HG03196 (cell line): ENCODE measurements at regions not wholly inside any gene's neighbourhood (a gene's known extent, or its start where the extent isn't known, plus 50 kb on each side); places are given as distances from the start of the nearest gene placed in this dataset.
"Not testable (repeated sequence)": the region's sequence is repeated elsewhere in the genome, so short reads cannot be mapped to it uniquely, and the experiment has no call there.

Experiments used
- ATAC-seq: cut with Tn5 transposase; IDR thresholded peaks from one replicate; pipeline ENCODE4 v1.9.1; 2021; ENCODE audit not compliant: unreplicated experiment

DNA sequence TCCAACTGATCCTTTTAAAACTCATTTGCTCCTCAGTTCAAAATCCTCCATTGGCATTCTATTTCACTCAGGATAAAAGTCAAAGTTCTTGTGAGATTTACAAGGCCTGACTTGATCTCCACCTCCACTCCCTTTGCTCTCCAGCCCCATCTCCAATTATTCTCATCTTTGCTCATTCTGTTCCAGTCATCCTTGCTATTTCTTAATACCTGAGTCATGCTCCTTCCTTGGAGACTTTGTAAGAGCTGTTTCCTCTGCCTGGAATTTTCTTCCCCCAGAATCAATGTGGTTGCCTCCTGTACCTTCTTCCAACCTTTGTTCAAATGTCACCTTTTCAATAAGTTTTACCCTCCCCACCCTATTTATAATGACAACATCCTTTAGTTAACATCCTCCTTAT, 373.5 kb downstream of the HTR1B start:
- no peak for ATAC-seq

DNA sequence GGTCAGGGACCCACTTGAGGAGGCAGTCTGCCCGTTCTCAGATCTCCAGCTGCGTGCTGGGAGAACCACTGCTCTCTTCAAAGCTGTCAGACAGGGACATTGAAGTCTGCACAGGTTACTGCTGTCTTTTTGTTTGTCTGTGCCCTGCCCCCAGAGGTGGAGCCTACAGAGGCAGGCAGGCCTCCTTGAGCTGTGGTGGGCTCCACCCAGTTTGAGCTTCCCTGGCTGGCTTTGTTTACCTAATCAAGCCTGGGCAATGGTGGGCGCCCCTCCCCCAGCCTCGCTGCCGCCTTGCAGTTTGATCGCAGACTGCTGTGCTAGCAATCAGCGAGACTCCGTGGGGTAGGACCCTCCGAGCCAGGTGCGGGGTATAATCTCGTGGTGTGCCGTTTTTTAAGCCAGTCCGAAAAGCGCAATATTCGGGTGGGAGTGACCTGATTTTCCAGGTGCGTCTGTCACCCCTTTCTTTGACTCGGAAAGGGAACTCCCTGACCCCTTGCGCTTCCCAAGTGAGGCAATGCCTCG, 375.4 kb downstream of the HTR1B start:
- not testable (repeated sequence) for ATAC-seq

DNA sequence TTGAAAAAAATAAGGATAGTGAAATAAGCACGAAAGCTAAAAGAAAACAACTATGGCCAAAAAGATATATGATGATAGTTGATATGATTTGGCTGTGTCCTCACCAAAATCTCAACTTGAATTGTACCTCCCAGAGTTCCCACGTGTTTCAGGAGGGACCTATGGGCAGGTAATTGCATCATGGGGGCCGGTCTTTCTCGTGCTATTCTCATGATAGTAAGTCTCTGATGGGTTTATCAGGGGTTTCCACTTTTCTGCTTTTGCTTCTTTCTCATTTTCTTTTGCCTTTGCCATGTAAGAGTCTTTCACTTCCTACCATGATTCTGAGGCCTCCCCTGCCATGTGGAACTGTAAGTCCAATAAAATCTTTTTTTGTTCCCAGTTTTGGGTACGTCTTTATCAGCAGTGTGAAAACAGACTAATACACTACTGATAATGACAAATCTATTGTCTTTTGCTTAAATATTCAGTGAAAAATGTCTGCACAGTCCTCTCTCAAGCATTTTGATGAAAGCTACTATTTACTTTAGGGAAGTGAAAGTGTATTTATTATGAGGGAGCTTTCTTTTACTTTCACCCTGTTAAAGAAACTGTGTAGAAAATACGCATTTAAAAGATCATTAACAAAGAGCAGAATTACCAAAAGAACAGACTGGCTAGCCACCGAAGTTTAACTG, 389.1 kb downstream of the HTR1B start:
- ATAC-seq: no peak

DNA sequence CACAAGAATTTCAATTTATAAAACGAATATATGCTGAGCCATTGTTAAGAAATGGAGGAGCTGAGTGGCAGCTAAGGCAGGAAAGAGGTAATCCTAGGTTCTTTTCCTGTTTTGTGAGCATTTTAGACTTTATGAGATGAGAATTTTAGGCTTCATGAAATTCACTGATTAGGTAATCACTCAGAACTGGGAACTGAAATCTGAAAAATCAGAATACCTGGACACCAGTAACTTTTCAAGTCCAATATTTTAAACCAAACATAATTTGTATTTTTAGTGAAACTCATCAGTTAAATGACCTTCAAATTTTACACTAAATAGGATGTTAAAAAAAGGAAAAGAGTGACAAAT, 389.9 kb downstream of the HTR1B start:
- no peak for ATAC-seq

DNA sequence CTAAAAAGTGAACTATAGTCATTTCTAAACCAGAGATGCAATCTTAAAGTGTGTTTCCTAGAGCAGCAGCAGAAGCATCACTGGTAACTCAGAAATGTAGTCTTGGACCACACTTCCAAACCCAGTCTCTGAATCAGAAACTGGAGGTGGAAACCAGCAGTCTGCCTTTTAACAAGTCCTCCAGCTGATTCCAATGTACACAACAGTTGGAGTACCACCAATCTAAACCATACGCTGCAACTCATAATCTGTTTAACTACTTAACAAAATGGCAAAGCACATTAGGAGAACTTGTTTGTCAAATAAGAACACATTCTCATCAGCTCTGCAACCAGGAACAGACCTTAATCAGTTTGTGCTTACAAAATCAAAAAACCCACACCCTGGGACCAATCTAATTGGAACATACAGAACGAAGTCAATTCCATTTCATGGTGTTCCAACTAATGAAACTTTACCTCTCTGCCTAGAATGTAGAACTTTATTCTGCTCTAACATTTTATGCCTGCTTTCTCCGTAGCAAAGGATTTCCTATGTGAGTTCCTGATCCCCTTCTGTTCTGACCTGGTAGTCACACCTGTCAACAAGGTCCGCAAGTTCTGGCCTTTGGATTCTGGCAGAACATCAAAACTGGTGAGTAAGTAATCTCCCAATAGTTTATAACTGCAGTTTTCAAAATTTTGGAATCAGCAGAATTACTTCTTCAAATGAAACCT, 390.4 kb downstream of the HTR1B start:
- no peak for ATAC-seq

DNA sequence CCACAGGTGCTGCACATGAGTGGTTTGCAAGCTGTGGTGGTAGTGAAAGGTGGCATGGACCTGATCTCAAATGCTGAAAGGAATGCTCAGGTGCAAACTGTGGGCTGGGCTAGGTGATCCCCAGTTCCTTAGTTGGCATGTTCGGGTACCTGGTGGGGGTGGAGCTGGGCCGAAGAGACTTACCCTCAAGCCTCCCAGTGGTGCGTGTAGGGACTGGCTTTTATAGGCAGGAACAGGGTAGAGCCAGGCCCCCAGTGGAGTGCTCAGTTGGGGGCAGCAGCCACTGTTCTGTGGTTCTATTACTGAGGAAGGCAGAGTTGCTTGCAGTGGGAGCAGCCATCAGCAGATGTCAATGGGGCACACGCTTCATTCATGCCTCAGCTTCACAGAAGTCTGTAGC, 399.8 kb downstream of the HTR1B start:
- no peak for ATAC-seq

DNA sequence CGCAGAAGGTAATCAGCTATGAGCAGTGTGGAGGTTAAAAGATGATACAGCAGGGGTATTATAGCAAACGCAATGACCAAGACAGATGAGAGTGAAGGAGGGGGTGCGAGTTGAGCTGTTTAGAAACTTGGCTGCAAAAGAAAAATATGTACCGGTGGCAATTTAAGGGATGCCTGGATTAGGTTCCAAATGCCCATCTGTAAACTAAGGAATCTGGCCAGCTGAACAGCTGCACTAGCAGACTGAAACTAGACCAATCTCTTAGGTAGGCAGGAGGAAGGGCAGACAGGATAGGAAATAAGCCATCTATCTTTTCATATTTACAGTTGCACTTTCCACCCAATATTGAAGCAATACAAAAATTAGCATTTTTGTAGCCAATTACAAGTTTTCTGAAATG, 407.6 kb downstream of the HTR1B start:
- ATAC-seq: no peak

DNA sequence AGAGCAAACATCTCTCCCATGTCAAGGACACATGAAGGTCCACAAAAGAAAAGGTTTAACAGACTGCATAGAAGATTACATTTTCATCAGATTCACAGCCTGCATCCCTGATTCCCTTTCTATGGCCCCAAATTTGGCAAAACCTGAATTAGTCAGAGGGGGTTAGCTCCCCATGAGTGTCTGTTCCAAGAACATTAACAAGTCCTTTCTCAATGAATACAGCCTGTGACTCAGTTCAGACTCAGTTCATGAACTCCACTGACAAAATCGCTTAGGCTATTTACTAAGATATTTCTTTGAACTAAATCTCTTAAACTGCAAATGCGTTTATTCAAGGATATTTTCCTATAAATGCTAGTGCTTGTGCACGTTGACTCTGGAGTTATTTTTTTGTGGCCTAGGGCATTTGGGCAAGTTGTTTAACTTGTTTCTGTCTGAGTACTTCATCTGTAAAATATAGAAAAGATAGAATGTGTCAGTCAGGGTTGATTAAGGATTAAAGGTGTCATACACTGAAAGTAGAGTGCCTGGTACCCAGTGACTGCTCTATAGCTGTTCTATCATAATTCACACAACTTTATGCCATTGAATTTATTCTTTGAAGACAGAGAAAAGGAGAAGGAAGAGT, 422.6 kb downstream of the HTR1B start:
- ATAC-seq: no peak

DNA sequence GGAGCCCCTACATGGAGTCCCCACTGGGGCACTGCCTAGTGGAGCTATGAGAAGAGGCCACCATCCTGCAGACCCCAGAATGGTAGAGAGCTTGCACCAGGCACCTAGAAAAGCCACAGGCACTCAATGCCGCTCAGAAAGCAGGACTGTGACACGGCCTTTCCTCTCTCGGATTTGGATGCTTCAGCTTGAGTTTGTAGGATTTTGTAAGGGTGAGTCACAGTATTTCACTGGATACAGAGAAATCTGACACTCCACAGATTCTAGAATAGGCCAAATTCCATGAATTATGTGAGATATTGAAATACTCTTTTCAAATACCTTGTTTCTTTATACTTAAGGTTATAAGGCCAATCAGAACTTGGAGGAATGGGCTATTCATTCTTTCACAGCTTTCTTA, 424.5 kb downstream of the HTR1B start:
- ATAC-seq: no peak

DNA sequence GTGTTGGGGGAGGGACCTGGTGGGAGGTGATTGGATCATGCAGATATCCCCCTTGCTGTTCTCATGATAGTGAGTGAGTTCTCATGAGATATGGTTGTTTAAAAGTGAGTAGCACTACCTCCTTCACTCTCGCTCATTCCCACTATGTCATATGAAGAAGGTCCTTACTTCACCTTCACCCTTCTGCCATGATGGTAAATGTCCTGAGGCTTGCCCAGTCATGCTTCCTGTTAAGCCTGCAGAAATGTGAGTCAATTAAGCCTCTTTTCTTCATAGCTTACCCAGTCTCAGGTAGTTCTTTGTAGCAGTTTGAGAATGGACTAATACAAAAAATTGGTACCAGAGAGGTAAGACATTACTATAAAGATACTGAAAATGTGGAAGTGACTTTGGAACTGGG, 425.9 kb downstream of the HTR1B start:
- no peak for ATAC-seq

DNA sequence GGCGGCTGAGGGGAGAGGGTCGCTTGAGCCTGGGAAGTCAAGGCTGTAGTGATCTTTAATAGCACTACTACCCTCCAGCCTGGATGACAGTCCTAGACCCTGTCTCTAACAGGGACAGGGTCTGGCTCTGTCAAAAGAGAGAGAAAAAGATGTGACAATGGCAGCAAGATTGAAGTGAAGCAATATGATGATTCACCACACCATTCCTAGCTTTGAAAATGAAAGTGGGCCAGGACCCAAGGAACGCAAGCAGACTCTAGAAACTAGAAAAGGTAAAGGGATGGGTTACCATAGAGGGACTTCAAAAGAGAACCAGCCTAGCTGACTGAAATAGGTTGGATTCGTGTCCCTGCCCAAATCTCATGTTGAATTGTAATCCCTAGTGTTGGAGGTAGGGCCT, 426.9 kb downstream of the HTR1B start:
- ATAC-seq: no peak

DNA sequence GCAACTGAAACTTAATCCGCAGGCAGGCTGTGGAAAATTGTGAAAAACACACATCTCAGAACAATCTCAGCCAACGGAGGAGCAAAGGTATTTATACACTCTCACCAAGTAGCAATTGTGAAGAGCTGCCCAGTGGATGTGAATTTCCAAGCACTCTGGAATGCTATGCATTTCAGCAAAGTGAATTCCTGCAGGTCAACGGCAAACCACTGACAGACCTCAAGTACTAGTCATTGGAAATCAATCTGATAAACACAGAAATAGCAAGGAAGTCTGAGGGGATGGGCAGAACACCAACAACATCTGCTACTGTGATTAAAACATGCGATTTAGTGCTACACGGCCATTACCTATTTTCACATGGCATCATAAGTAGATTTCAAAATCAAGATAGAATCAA, 429.1 kb downstream of the HTR1B start:
- no peak for ATAC-seq

DNA sequence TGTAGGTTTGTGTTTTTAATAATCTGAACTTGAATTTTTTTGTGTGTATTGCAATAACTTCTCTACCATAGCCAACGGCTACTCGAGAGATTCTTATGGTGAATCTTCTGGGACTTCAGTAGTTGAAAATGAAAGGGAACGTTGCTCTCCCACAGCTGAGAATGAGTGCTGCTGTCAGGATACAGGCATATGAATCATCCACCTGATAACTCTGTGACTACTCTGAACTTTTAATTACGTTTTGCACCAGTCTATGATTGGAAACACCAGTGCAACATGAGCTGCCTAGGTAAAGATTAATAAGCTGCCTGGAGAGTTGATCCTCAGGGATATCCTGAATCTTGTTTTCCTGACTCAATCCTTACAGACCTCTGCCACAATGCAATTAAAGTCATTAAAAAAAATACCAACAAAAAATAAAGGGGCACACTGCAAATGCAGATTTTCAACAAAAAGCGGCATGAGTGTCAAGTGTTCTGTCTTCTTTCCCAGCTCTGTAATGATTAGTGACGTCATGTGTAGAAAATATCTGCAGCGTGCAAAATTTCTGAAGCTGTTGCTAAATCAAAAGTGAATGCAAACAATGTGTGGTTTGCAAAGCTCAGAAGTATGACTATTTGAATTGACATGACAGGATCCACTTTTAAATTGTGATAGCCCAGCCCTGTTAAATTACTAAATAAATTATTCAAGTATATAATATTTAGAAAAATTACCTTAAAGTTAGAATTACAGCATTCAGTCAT, 432.2 kb downstream of the HTR1B start:
- ATAC-seq: no peak

DNA sequence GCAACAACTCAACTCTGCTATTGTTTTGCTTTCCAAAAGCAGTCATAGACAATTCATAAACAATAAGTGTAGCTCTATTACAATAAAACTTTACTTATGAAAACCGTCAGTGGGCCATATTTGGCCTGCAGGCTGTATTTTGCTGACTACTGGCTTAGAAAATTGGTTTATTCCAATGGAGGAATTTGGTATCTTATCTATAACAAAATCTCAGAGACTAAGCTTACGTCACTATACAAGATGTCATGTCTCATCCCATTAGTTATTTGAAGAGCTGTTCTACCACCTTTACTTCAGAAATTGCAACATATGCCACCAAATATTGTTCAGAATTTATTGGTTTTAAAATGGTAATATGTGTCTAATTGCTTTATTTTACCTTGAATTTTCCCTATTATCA, 436.9 kb downstream of the HTR1B start:
- ATAC-seq: no peak

DNA sequence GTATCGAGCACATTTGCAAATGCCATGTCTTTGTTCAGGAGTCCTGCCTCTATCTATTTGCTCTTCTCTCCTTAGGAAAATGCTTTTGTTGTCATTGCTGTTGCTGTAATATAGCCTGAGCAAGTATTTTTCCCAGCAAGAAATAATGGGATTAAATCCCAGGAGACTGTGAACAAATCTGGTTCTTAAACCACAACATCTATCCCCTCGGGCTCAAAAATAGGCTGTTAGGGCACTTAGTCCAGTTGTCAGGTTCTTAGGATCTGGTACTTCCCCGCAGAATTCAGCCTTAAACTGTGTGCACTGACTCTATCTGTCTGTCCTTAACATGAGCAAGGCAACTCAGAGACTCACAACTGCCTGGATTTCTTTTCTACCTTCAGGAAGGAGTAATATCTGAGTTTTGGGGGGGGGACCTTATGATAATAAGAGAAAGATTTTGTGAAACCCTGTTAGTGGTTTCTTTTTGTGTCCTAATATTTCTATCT, 437.5 kb downstream of the HTR1B start:
- no peak for ATAC-seq

DNA sequence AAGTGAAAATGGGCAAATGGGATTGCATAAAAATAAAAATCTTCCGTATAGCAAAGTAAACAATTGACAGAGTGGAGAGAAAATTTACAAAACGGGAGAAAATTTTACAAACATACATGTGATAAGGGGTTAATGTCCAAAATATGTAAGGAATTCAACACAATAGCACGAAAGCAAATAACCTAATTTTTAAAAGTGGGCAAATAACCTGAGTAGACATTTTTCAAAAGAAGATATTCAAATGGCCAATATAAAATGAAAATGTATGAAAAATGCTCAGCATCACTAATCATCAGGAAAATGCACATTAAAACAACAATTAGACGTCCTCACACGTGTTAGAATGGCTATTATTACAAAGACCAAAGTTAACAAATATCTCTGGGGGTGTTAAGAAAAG, 441.5 kb downstream of the HTR1B start:
- no peak for ATAC-seq

DNA sequence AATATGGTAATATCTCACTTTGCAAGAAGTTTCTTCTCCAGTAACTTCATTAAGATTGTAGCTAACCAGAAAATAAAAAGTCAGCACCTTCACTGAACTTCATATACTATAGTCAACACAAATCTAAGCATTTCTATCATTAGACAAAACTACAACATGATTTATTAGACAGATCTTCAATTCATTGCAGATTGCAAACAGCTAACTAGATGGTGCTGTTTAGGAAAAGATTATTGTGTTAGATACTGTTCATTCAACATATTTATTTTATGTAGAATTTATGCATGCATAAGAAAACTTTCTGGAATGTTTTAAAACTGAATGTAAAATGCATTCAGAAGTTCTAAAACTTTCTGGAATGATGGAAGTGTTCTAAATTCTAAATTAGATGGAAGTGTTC, 442.1 kb downstream of the HTR1B start:
- no peak for ATAC-seq

DNA sequence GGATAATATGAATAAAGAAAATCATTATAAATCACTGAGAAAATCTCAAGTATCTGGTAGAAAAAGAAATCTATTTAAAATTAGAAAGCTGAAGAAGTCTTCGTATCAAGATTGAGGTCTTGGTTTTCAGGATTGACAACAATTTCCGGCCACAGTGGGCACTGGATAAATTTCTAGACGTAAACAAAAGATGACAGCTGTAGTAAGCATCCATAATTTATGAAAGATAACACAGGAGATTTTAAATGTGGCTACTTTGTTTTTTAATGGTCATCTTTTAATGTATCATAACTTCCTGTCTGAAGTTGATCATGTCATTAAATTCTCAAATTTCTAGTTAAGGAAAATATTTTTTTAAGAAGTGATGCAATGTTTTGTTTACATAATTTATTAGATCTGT, 444.2 kb downstream of the HTR1B start:
- no peak for ATAC-seq

DNA sequence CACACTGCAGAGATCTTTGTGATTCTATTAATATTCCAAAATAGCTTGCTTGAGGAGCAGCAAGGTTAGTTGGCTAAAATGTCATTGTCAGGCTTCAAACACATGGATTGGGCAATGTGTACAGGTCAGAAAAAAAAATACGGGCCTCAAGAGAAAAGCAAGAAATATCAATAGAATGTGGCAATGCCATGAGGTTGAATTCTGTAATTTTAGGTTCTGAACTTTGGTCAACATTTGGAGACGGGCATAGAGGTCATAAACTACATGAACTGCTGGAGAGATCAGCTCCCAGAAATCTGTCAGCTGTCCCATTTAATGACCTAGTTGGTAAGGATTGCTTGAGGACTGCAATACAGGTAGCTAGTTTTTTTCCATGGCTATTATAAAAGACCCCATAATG, 445.8 kb downstream of the HTR1B start:
- ATAC-seq: no peak

DNA sequence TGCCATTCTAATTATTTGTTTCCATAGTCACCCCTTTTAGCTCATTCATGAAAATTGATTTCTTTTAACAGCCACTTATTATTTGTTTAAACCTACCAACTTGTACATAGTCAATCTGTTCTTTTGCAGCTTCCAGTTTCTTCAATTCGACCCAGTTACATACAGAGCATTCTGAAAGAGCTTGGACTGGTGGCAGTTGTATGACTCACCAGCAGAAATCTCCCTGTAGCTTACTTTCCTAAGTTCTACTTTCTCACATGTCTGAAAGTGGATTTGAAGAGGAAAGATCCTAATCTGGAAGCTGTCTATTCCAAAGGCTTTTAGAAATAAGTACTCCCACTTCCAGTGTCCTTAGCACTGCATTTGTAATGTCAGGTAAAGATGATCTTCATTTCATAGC, 447.9 kb downstream of the HTR1B start:
- no peak for ATAC-seq

DNA sequence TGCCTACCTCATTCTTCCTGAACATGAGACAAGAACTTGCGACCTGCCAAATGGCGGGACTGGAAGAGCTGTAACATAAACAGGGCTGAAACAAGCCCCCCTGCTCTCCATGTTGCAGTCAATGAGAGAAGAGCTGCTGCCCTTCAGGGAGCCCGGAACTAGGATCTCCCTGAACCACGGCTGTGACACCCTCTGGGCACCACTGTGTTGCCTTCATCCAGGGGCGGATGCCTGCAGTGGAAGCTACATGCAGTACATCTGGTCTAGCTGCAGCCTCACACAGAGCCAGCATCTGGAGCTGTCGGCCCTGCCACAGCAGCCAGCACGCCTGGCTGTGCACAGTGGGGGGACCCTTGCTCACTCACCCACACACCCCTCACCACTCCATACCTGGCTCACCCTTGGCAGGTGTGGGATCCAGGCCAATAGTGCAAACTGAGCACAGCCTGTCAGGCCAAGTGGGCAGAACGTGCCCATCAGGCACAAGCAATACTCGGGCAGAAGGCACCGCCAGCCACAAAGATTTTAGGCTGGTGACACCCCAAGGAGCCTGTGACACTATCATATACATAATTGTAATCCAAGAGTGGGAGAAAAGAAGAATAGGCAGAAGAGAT, 451.3 kb downstream of the HTR1B start:
- ATAC-seq: no peak
